ENCODE measurements at regions not wholly inside any gene's neighbourhood (a gene's known extent, or its start where the extent isn't known, plus 50 kb on each side); places are given as distances from the start of the nearest gene placed in this dataset.

DNA sequence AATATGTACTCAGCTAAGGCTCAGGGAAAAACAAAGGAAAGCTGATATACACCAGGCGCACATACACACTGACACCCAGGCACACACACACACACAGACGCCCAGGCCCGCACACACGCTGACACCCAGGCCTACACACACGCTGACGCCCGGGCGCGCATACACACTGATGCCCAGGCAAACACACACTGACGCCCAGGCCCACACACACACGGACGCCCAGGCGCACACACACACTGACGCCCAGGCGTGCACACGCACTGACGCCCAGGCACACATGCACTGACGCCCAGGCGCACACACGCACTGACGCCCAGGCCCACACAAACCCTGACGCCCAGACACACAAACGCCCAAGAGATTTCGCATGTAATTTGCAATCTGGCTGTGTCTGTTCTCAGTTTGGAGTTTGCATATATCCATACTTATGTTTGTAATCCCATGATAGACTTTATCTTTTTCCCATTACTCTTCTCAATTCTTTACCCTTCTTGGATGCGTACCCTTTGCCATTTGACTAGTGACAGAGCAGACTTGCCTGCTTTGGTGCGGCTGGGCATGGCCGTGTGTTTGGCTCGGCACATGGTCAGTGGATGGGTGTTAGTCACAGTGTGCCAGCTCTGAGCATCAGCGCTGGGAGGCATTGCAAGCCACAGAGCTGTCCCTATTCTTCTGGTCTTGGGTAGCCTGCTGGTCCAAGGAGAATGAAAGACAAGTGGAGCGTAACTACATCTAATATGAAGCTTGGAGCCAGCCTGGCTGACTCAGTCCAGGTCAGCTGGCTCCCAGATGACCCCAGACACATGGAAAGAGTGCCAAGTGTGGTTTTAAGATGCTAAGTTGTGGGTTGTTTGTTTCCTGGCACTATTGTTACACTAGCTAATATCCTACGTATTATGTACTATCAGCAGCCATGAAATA, 632.4 kb upstream of the ZFP42 start:
- TF ChIP-seq, protein P1, sequence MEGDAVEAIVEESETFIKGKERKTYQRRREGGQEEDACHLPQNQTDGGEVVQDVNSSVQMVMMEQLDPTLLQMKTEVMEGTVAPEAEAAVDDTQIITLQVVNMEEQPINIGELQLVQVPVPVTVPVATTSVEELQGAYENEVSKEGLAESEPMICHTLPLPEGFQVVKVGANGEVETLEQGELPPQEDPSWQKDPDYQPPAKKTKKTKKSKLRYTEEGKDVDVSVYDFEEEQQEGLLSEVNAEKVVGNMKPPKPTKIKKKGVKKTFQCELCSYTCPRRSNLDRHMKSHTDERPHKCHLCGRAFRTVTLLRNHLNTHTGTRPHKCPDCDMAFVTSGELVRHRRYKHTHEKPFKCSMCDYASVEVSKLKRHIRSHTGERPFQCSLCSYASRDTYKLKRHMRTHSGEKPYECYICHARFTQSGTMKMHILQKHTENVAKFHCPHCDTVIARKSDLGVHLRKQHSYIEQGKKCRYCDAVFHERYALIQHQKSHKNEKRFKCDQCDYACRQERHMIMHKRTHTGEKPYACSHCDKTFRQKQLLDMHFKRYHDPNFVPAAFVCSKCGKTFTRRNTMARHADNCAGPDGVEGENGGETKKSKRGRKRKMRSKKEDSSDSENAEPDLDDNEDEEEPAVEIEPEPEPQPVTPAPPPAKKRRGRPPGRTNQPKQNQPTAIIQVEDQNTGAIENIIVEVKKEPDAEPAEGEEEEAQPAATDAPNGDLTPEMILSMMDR (IDR thresholded peaks at IDR 0.05) = no peak
- no peak for TF ChIP-seq POLR2A (IDR thresholded peaks at IDR 0.05)

Data from body of pancreas (tissue), 4 donors.